Activated T-helper 17 cell treated with anti-CD3 and anti-CD28 coated beads, Interleukin-2, amount 50 U/mL, for 72 hours (primary cell): ENCODE measurements at regions not wholly inside any gene's neighbourhood (a gene's known extent, or its start where the extent isn't known, plus 50 kb on each side); places are given as distances from the start of the nearest gene placed in this dataset.

ENCODE experiments used
- ATAC-seq: fragments of 150-1000 bp; cut with Tn5 transposase; replicated peaks from 2 replicates; pipeline ENCODE4 v1.10.0; 2021; ENCODE audit warnings: mild to moderate bottlenecking, moderate library complexity
- H3K27ac Mint-ChIP-seq: one replicate; pipeline ENCODE4 v1.8.0; 2022; ENCODE audit warnings: mixed read lengths
- H3K27me3 Mint-ChIP-seq: one replicate; pipeline ENCODE4 v1.8.0; 2022; ENCODE audit warnings: mixed read lengths
- H3K36me3 Mint-ChIP-seq: one replicate; pipeline ENCODE4 v1.8.0; 2022; ENCODE audit warnings: low read depth, mild to moderate bottlenecking, mixed read lengths
- H3K4me1 Mint-ChIP-seq: one replicate; pipeline ENCODE4 v1.8.0; 2022; ENCODE audit warnings: mixed read lengths
- H3K4me3 Mint-ChIP-seq: one replicate; pipeline ENCODE4 v1.8.0; 2022; ENCODE audit warnings: mild to moderate bottlenecking, mixed read lengths
- H3K9me3 Mint-ChIP-seq: one replicate; pipeline ENCODE4 v1.8.0; 2022; ENCODE audit warnings: mixed read lengths

GRCh38 chr1:82849460-82849859 is 1048.7 kb downstream of the ADGRL2 start:
- Mint-ChIP-seq H3K9me3 (no peaks in the 10 kb centered on the region), H3K27ac (no peak overlapping the region), H3K4me3 (no peak overlapping the region), H3K36me3 (no peaks in the 10 kb centered on the region), H3K27me3 (no peaks in the 10 kb centered on the region), H3K4me1 (no peaks in the 10 kb centered on the region)
- no peak for ATAC-seq

GRCh38 chr1:82848043-82848442 is 1047.3 kb downstream of the ADGRL2 start:
- ATAC-seq: no peak
- H3K4me1 Mint-ChIP-seq: no peaks in the 10 kb centered on the region
- no peaks in the 10 kb centered on the region for H3K36me3 Mint-ChIP-seq

GRCh38 chr1:82845866-82846265 is 1045.1 kb downstream of the ADGRL2 start:
- Mint-ChIP-seq H3K4me3 (no peak overlapping the region), H3K9me3 (no peaks in the 10 kb centered on the region)

More at GRCh38 chr1:82848043-82848442, 1047.3 kb downstream of the ADGRL2 start:
- H3K9me3 Mint-ChIP-seq: no peaks in the 10 kb centered on the region
- H3K4me3 Mint-ChIP-seq: no peak overlapping the region
- no peak overlapping the region for H3K27ac Mint-ChIP-seq
- no peaks in the 10 kb centered on the region for H3K27me3 Mint-ChIP-seq

GRCh38 chr1:82844911-82845827 is 1044.4 kb downstream of the ADGRL2 start:
- no peak for ATAC-seq
- Mint-ChIP-seq H3K27ac (no peak overlapping the region), H3K9me3 (no peaks in the 10 kb centered on the region), H3K36me3 (no peaks in the 10 kb centered on the region), H3K4me1 (no peaks in the 10 kb centered on the region), H3K27me3 (no peaks in the 10 kb centered on the region), H3K4me3 (no peak overlapping the region)

More at GRCh38 chr1:82845866-82846265, 1045.1 kb downstream of the ADGRL2 start:
- H3K4me1 Mint-ChIP-seq: no peaks in the 10 kb centered on the region
- no peaks in the 10 kb centered on the region for H3K27me3 Mint-ChIP-seq
- no peaks in the 10 kb centered on the region for H3K36me3 Mint-ChIP-seq
- no peak for ATAC-seq
- no peak overlapping the region for H3K27ac Mint-ChIP-seq

DNA sequence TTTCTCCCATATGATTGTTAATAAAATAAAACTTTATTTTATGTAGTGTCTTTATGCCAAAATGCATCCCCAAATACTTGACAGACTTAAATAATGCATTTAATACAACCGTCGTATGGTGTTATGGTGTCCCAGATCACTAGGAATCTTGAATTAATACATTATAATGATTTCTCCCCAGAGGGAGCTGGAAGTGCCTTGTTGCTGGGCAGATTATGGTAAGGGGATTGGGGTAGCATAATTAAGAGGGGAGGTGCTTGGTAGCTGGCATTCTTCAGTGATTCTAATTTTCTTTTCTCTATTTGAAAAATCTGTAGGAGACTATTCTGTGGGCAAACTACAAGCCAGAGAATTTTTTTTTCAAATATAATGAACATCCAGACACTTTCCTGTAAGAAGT is 1043.7 kb downstream of the ADGRL2 start:
- Mint-ChIP-seq H3K4me1 (no peaks in the 10 kb centered on the region), H3K36me3 (no peaks in the 10 kb centered on the region), H3K27me3 (no peaks in the 10 kb centered on the region), H3K27ac (no peak overlapping the region), H3K4me3 (no peak overlapping the region), H3K9me3 (no peaks in the 10 kb centered on the region)
- ATAC-seq: no peak

DNA sequence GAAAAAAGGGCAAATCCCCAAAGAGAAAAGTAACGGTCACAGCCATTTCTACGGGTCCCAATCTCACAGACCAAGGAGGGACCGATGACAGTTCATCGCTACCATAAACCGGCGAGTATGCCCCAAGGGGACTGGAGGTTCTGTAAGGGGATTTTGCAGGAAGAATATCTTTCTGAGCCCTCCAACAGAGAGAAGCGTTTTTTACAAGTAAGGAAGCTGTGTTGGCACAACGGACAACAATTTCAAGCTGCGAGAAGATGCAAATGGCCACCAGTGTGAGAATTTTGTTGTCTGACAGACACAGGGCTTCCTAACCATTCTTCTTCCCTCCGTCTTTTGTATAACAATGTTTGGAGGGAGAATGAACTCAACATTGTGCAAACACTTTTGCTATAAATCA is 1043.1 kb downstream of the ADGRL2 start:
- H3K36me3 Mint-ChIP-seq: no peaks in the 10 kb centered on the region
- no peak overlapping the region for H3K4me3 Mint-ChIP-seq
- no peaks in the 10 kb centered on the region for H3K27me3 Mint-ChIP-seq
- H3K4me1 Mint-ChIP-seq: no peaks in the 10 kb centered on the region
- H3K9me3 Mint-ChIP-seq: no peaks in the 10 kb centered on the region
- H3K27ac Mint-ChIP-seq: no peak overlapping the region
- no peak for ATAC-seq

DNA sequence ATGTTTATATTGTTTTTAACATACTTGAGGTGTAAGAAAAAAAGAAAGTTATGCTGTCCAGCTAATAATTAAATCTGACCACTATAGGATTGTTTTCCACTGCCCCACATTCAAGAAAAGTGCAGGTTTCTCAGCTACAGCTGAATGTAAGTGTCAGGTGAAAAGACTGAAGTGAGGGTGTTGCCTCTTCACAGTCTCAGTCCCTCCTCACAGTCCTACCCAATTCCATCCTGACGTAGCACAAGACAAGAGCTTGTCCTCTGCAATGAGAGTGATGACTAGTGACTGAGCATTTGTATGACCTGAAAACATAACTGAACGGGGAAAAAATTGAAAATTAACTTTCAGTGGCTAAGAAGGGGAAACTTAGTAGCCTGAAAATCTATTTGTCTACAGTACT is 1039.5 kb downstream of the ADGRL2 start:
- H3K36me3 Mint-ChIP-seq: no peaks in the 10 kb centered on the region
- no peak overlapping the region for H3K4me3 Mint-ChIP-seq
- no peaks in the 10 kb centered on the region for H3K4me1 Mint-ChIP-seq
- no peaks in the 10 kb centered on the region for H3K9me3 Mint-ChIP-seq
- no peaks in the 10 kb centered on the region for H3K27me3 Mint-ChIP-seq
- ATAC-seq: no peak
- no peak overlapping the region for H3K27ac Mint-ChIP-seq

DNA sequence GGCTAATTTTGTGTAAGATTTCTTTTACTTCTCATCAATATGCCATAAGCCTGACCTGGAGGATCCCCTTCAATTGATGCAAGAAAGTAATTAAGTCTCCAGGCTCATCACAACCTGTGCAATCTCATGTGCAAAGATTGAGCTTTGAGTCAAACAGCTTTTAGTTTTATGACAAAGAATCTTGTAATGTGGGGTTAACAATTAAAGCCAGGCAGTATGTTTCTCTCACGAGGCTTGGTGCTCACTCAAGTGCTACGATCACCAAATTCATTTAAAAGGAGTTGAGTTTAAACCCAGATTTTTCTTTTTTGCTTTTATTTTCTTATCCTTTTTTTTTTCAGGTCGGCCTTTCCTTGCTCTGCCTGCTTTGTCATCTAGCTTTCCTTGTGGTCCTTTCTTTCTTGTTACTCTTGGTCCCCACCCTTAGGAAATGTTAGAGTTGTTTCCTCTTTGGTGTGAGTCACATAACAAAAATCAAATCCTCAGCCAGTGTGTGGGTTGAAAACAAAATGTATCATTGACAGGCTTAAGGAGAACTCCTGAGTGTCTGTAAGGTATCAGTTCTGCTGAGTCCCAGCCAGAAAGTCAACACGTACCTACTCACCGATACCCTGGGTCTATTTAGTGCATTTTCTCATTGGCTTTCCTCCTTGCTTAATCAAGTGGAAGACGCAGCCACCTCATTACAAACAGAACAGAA is 1037.2 kb downstream of the ADGRL2 start:
- no peaks in the 10 kb centered on the region for H3K4me1 Mint-ChIP-seq

DNA sequence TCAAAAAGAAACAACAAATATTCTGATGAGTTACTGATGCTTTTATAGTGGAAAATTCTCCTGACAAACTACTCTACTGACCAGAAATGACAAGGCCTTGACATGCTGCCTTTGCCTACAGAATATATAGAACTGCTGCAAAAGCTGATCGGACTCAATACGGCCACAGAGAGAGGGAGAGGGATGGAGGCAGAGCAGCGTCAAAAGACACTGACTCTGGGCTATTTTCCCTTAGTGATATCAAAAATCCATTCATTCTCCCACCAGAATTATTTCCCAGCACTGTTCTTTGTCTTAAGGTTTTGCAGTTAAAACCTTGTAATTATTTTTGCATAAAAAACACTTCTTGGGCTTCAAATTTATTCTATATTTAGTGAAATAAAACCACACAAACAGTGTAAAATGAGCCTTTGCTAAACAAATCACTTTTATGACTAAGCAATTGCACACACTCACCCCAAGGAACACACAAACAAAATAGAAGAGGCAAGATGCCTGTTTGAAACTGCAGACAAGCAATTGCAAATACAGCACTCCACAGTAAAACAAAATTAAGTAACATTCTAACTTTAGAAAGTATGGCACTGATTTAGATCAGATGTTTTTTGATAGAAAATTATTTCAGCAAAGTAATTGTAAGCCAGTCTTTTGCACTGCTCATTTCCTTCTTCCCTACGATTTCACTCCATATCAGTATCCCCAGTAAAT is 1036.4 kb downstream of the ADGRL2 start:
- H3K27me3 Mint-ChIP-seq: no peaks in the 10 kb centered on the region
- H3K36me3 Mint-ChIP-seq: no peaks in the 10 kb centered on the region
- ATAC-seq: no peak
- H3K27ac Mint-ChIP-seq: no peak overlapping the region
- H3K4me1 Mint-ChIP-seq: no peaks in the 10 kb centered on the region
- peaks cover 8% of the 10 kb centered on the region for H3K9me3 Mint-ChIP-seq
- H3K4me3 Mint-ChIP-seq: no peak overlapping the region

More for the DNA sequence above, 1037.2 kb downstream of the ADGRL2 start:
- no peak overlapping the region for H3K27ac Mint-ChIP-seq
- H3K9me3 Mint-ChIP-seq: peaks cover 8% of the 10 kb centered on the region
- no peak overlapping the region for H3K4me3 Mint-ChIP-seq
- no peaks in the 10 kb centered on the region for H3K27me3 Mint-ChIP-seq
- no peak for ATAC-seq
- H3K36me3 Mint-ChIP-seq: no peaks in the 10 kb centered on the region

DNA sequence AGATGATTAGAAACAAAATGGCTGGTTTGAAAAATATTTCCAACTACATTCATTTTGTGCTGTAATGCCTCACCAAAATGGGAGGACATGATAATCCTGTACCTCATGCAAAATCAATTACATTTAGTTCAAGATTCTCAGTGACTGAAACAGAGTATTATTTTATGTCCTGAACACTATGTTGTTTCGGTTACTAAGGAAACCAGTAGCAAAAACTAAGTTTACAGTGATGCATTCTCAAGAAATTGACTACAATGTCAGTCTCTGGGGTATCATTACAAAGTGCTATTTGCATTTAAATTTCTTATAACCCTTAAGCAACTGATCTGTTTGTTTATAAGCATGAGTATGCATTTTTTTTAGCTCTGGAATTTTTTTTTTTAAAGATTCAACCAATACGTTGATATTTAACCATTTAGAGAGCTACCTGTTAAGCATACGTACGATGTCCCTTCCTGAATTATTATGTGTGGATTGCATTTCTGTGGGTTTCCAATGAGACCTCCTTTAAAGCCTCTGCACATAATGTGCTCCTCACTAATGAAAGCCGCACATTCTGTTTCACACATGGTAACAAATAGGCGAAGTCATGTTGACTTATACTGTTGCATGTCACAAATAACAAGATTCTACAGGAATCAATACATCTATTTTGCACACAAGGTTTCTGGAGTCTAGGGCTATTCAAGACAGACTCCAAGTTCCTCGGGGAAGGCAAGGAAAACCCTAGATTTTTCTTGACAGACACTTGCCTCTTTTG is 1035.7 kb downstream of the ADGRL2 start:
- no peaks in the 10 kb centered on the region for H3K27me3 Mint-ChIP-seq
- peaks cover 8% of the 10 kb centered on the region for H3K9me3 Mint-ChIP-seq
- H3K4me1 Mint-ChIP-seq: no peaks in the 10 kb centered on the region
- H3K27ac Mint-ChIP-seq: no peak overlapping the region
- no peak overlapping the region for H3K4me3 Mint-ChIP-seq
- ATAC-seq: no peak
- no peaks in the 10 kb centered on the region for H3K36me3 Mint-ChIP-seq

DNA sequence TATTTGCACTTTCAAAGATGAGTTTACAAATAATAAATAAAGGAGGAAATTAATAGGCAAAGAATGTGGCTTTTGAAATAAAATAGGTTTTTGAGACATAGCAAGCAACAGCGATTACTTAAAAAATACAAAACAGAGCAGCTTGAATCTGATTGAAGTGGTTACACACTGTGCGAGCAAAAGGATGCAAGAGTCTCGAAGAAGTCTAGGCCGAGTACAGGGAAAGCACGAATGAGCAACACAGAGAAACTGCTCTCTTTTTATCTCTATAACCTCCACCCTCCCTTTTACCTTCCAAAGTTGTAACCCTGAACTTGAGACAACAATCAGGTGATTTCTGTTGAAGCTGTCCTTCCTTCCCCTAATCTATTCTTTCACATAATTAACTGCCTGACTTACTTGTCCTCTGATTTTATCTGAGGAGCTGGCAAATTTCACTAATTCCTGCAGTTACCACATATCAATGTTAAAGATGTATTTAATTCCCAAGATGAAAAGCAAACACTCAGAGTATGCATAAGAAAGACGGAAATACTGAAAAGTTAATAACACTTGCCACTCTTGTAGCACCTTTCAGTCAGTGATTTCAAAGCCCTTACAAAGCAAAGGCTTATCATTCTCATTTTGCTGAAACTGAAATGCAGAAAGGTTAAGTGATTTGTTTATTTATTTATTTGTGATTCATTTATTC is 1030.1 kb downstream of the ADGRL2 start:
- ATAC-seq: no peak

DNA sequence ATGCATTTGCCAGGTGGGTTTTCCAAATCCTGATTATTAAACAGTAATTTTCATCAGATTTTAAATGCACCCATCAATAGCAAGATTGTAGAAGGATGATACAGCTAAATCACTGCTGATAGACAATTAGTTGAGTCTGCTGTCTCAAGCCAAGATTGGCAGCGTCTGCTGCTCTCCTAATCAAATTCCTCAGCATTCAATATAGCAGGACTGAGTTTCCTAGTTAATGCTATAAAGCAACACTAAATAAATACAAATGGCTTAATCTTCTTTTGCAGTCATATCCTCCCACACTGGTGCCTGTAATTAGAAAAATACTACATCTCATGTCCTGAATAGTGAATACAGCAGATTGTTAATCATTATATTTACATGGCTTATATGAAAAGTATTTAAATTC is 1028.8 kb downstream of the ADGRL2 start:
- Mint-ChIP-seq H3K4me1 (peaks cover 3% of the 10 kb centered on the region), H3K27me3 (no peaks in the 10 kb centered on the region), H3K4me3 (no peak overlapping the region), H3K27ac (no peak overlapping the region), H3K36me3 (no peaks in the 10 kb centered on the region), H3K9me3 (peaks cover 4% of the 10 kb centered on the region)
- ATAC-seq: no peak

More for the DNA sequence above, 1030.1 kb downstream of the ADGRL2 start:
- Mint-ChIP-seq H3K9me3 (peaks cover 8% of the 10 kb centered on the region), H3K27ac (no peak overlapping the region), H3K4me3 (no peak overlapping the region), H3K27me3 (no peaks in the 10 kb centered on the region), H3K4me1 (peaks cover 3% of the 10 kb centered on the region), H3K36me3 (no peaks in the 10 kb centered on the region)

GRCh38 chr1:82823876-82824275 is 1023.1 kb downstream of the ADGRL2 start:
- no peaks in the 10 kb centered on the region for H3K27me3 Mint-ChIP-seq

More at GRCh38 chr1:82823876-82824275, 1023.1 kb downstream of the ADGRL2 start:
- H3K4me3 Mint-ChIP-seq: no peak overlapping the region
- H3K36me3 Mint-ChIP-seq: no peaks in the 10 kb centered on the region
- no peaks in the 10 kb centered on the region for H3K9me3 Mint-ChIP-seq
- H3K27ac Mint-ChIP-seq: no peak overlapping the region
- no peak for ATAC-seq
- H3K4me1 Mint-ChIP-seq: peaks cover 5% of the 10 kb centered on the region
